HUES6 (cell line): ENCODE measurements at regions not wholly inside any gene's neighbourhood (a gene's known extent, or its start where the extent isn't known, plus 50 kb on each side); places are given as distances from the start of the nearest gene placed in this dataset.

Source experiments
- H3K27ac ChIP-seq: 2 replicates; pipeline ENCODE4 v1.7.0; 2013; ENCODE audit warnings: low read depth, mild to moderate bottlenecking, low read length, inconsistent platforms
- H3K27me3 ChIP-seq: 2 replicates; pipeline ENCODE4 v1.6.1; 2013; ENCODE audit warnings: low read length; ENCODE audit not compliant: control insufficient read depth, insufficient read depth
- H3K36me3 ChIP-seq: 2 replicates; pipeline ENCODE4 v1.6.1; 2013; ENCODE audit warnings: low read length; ENCODE audit not compliant: control insufficient read depth, insufficient read depth
- H3K4me1 ChIP-seq: 2 replicates; pipeline ENCODE4 v1.6.1; 2013; ENCODE audit warnings: low read length; ENCODE audit not compliant: control insufficient read depth, insufficient read depth
- H3K4me3 ChIP-seq: 2 replicates; pipeline ENCODE4 v1.5.1; 2013; ENCODE audit warnings: low read depth, low read length
- H3K9ac ChIP-seq: one replicate; pipeline ENCODE4 v1.6.1; 2013; ENCODE audit warnings: mild to moderate bottlenecking, low read length
- H3K9me3 ChIP-seq: 2 replicates; pipeline ENCODE4 v1.6.1; 2013; ENCODE audit warnings: low read depth, low read length; ENCODE audit not compliant: control insufficient read depth, insufficient read depth

DNA sequence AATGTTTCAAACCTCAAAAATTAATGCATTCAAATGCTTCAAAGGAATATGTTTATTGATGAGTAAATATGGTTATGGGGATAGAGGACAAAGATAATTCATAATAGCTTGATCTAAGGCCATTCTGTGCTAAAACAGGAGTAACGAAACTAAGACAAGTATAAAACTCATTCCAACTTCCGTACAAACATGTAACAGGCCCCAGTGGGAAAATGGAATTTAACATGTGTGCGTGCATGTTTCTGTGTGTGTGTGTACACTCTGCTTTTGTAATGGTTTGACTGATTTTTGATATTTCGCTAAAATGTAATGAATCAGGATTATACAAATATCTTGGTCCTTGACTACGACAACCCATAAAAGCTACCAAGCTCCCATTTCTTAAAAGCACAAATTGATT, 91.0 kb downstream of the KLF12 start:
- Histone ChIP-seq H3K27ac (no peak overlapping the region), H3K4me1 (peaks cover 10% of the 10 kb centered on the region; the same call in 1 of the 2 replicates), H3K36me3 (no peaks in the 10 kb centered on the region), H3K27me3 (no peaks in the 10 kb centered on the region), H3K4me3 (no peak overlapping the region), H3K9me3 (no peaks in the 10 kb centered on the region), H3K9ac (no peak overlapping the region)

DNA sequence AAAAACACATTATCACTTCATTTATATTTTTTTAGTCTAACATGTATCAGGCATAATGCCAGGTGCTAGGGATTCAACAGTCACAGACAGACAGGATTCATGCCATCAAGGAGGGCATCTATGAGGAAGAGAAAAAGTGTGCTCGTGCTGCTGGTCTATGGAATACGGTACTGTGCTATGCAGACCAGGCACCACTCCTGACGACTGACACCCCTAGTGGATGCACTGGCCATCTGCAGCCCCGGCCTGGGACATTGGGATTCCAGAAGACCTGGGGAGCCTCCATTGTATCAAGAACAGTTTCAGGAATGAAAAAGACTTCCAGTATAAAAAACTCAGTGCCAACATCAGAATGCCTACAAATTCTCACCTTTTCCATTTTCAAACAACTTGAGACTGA, 94.0 kb downstream of the KLF12 start:
- peaks cover 28% of the 10 kb centered on the region for H3K4me1 ChIP-seq
- H3K27me3 ChIP-seq: no peaks in the 10 kb centered on the region
- H3K9me3 ChIP-seq: no peaks in the 10 kb centered on the region
- H3K36me3 ChIP-seq: no peaks in the 10 kb centered on the region
- no peak overlapping the region for H3K27ac ChIP-seq
- H3K9ac ChIP-seq: no peak overlapping the region
- H3K4me3 ChIP-seq: no peak overlapping the region

DNA sequence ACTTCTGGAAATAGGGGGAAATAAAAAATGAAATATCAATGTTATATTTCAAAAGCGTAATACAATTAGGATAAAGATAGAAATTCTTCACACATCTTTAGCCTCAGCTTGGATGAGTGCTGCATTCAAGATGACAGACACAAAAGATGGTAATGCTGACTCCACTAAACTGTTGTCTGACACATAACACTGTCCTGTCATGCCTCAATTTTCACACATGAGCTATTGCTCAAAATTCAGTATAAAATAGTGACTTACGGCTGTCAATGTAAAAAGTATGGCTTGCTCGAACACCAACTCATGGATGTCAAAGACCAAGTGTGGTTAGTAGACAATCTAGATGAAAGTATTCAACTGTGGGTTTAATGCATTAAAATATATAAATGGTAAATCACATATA, 94.5 kb downstream of the KLF12 start:
- Histone ChIP-seq H3K9ac (no peak overlapping the region), H3K27ac (no peak overlapping the region), H3K4me1 (peaks cover 28% of the 10 kb centered on the region), H3K9me3 (no peaks in the 10 kb centered on the region), H3K27me3 (no peaks in the 10 kb centered on the region), H3K36me3 (no peaks in the 10 kb centered on the region), H3K4me3 (no peak overlapping the region)

- Histone ChIP-seq H3K4me1 (peaks cover 28% of the 10 kb centered on the region), H3K36me3 (no peaks in the 10 kb centered on the region), H3K4me3 (no peak overlapping the region), H3K27ac (no peak overlapping the region), H3K9ac (no peak overlapping the region), H3K27me3 (no peaks in the 10 kb centered on the region), H3K9me3 (no peaks in the 10 kb centered on the region)
These were observed 95.0 kb downstream of the KLF12 start for GRCh38 chr13:74039154-74039553.

GRCh38 chr13:74037762-74038161, 96.4 kb downstream of the KLF12 start:
- H3K27me3 ChIP-seq: no peaks in the 10 kb centered on the region
- H3K27ac ChIP-seq: no peak overlapping the region
- H3K4me3 ChIP-seq: no peak overlapping the region
- no peaks in the 10 kb centered on the region for H3K9me3 ChIP-seq
- H3K9ac ChIP-seq: no peak overlapping the region
- H3K36me3 ChIP-seq: no peaks in the 10 kb centered on the region
- peaks cover 28% of the 10 kb centered on the region for H3K4me1 ChIP-seq

- Histone ChIP-seq H3K4me3 (peak overlapping the region; percentile 23; the same call in 1 of the 2 replicates), H3K4me1 (peaks cover 25% of the 10 kb centered on the region), H3K9me3 (no peaks in the 10 kb centered on the region), H3K27me3 (no peaks in the 10 kb centered on the region), H3K36me3 (no peaks in the 10 kb centered on the region), H3K27ac (peak overlapping the region; percentile 71), H3K9ac (peak overlapping the region; percentile 40)
These were observed 97.8 kb downstream of the KLF12 start for GRCh38 chr13:74036373-74036772.

DNA sequence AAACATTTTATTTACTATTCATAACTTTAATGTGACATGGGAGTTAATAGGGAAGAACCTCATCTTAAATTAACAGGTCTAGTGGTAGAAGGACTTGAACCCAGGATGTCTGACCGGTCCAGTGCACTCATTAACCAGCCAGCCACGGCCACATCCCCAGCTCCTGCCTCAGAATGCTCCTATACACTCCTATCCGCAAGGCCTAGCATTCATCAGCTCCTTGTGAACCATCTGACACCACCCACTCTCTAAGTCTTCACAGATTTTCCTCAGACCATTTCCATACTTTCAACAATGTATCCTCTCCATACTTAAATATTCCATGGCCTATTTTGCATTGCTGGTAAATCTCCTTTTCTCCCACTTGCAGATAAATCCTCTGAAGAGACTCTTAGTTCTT, 98.3 kb downstream of the KLF12 start:
- no peaks in the 10 kb centered on the region for H3K27me3 ChIP-seq
- H3K9ac ChIP-seq: peak overlapping the region; percentile 40
- no peaks in the 10 kb centered on the region for H3K36me3 ChIP-seq
- H3K4me3 ChIP-seq: peak overlapping the region; percentile 23; the same call in 1 of the 2 replicates
- H3K4me1 ChIP-seq: peaks cover 25% of the 10 kb centered on the region
- H3K9me3 ChIP-seq: no peaks in the 10 kb centered on the region
- peak overlapping the region; percentile 71 for H3K27ac ChIP-seq

GRCh38 chr13:74032325-74032724, 101.9 kb downstream of the KLF12 start:
- H3K4me1 ChIP-seq: peaks cover 27% of the 10 kb centered on the region
- H3K9me3 ChIP-seq: no peaks in the 10 kb centered on the region
- H3K27ac ChIP-seq: no peak overlapping the region
- no peak overlapping the region for H3K9ac ChIP-seq
- H3K36me3 ChIP-seq: no peaks in the 10 kb centered on the region
- H3K4me3 ChIP-seq: no peak overlapping the region
- no peaks in the 10 kb centered on the region for H3K27me3 ChIP-seq

DNA sequence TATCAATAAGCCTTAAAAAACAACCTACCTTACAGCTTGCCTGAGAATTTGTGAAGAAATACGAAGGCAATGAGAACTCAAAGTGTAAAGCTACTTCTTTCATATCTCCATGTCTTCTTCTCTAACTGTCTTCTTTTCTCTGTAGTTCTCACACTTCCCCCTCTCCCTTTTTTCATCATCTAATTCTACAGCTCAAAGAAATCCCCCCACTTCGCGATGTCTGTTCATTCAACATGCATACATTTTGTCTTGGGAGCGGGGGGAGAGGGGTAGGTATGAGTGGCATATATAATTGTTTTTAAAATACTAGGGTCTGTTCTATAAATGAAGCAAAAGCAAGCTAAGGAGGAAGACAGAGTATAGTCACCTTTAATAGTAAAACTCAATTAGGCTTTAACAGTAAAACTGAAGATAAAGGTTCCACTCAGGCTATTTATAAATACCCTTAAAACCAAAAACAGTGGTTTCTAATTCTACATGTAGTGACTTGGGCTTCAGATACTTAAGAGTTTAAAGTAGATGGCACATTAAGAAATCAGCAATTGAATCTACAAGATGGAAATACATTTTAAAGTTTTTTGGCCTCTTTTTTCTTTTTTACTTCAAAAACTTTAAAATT, 106.9 kb downstream of the KLF12 start:
- peak overlapping the region; percentile 48 for H3K9ac ChIP-seq
- peaks cover 42% of the 10 kb centered on the region for H3K4me1 ChIP-seq
- no peaks in the 10 kb centered on the region for H3K27me3 ChIP-seq
- peak overlapping the region; percentile 53 for H3K4me3 ChIP-seq
- H3K36me3 ChIP-seq: no peaks in the 10 kb centered on the region
- no peaks in the 10 kb centered on the region for H3K9me3 ChIP-seq
- H3K27ac ChIP-seq: peak overlapping the region; percentile 79; the same call in 1 of the 2 replicates

- peak overlapping the region; percentile 48 for H3K9ac ChIP-seq
- H3K36me3 ChIP-seq: no peaks in the 10 kb centered on the region
- H3K27ac ChIP-seq: peak overlapping the region; percentile 79; the same call in 1 of the 2 replicates
- H3K4me1 ChIP-seq: peaks cover 42% of the 10 kb centered on the region
- peak overlapping the region; percentile 53 for H3K4me3 ChIP-seq
- H3K9me3 ChIP-seq: 0 out of 2 replicates have a peak, but pooled peaks cover 3% of the 10 kb centered on the region
- H3K27me3 ChIP-seq: no peaks in the 10 kb centered on the region
These were observed 107.5 kb downstream of the KLF12 start for GRCh38 chr13:74026753-74027152.

GRCh38 chr13:74025369-74025768, 108.8 kb downstream of the KLF12 start:
- H3K27ac ChIP-seq: no peak overlapping the region
- no peak overlapping the region for H3K4me3 ChIP-seq
- no peak overlapping the region for H3K9ac ChIP-seq
- 0 out of 2 replicates have a peak, but pooled peaks cover 3% of the 10 kb centered on the region for H3K9me3 ChIP-seq
- H3K36me3 ChIP-seq: no peaks in the 10 kb centered on the region
- H3K27me3 ChIP-seq: no peaks in the 10 kb centered on the region
- H3K4me1 ChIP-seq: peaks cover 42% of the 10 kb centered on the region
